Trophoblast cell (in vitro differentiated cells and primary cell): ENCODE measurements at regions not wholly inside any gene's neighbourhood (a gene's known extent, or its start where the extent isn't known, plus 50 kb on each side); places are given as distances from the start of the nearest gene placed in this dataset.

Source experiments
- DNase-seq, 2 donors: peaks; one replicate each; pipeline ENCODE4 v3.0.0-alpha.2; 2016
- H2AFZ ChIP-seq: 2 replicates; pipeline ENCODE4 v1.6.1; 2013; ENCODE audit warnings: low read length, moderate library complexity, mild to moderate bottlenecking; ENCODE audit not compliant: insufficient read depth, poor library complexity
- H2AK5ac ChIP-seq: 2 replicates; pipeline ENCODE4 v1.6.1; 2013; ENCODE audit warnings: mild to moderate bottlenecking, low read length
- H2BK120ac ChIP-seq: 2 replicates; pipeline ENCODE4 v1.6.1; 2013; ENCODE audit warnings: low read length, mild to moderate bottlenecking, moderate library complexity; ENCODE audit not compliant: insufficient read depth, poor library complexity
- H2BK12ac ChIP-seq: 2 replicates; pipeline ENCODE4 v1.6.1; 2013; ENCODE audit warnings: mild to moderate bottlenecking, low read length, moderate library complexity
- H2BK5ac ChIP-seq: 2 replicates; pipeline ENCODE4 v1.6.1; 2013; ENCODE audit warnings: low read length, low read depth, moderate library complexity, mild to moderate bottlenecking; ENCODE audit not compliant: poor library complexity
- H3K14ac ChIP-seq: 2 replicates; pipeline ENCODE4 v1.6.1; 2013; ENCODE audit warnings: mild to moderate bottlenecking, low read length
- H3K18ac ChIP-seq: 2 replicates; pipeline ENCODE4 v1.6.1; 2013; ENCODE audit warnings: mild to moderate bottlenecking, low read length
- H3K23ac ChIP-seq: 2 replicates; pipeline ENCODE4 v1.6.1; 2013; ENCODE audit warnings: low read length
- H3K27ac ChIP-seq: 2 replicates; pipeline ENCODE4 v1.5.1; 2013; ENCODE audit warnings: low read depth, mild to moderate bottlenecking, inconsistent platforms, low read length, moderate library complexity
- H3K27me3 ChIP-seq: 2 replicates; pipeline ENCODE4 v1.6.1; 2013; ENCODE audit warnings: inconsistent platforms, mild to moderate bottlenecking, low read length, moderate library complexity; ENCODE audit not compliant: insufficient read depth
- H3K36me3 ChIP-seq, 2 experiments: 1 replicate in 1 of 2; 2 replicates in 1 of 2; pipeline ENCODE4 v1.6.1; 2013; ENCODE audit warnings: low read length in 2 of 2, mild to moderate bottlenecking in 2 of 2, moderate library complexity in 1 of 2; ENCODE audit not compliant: insufficient read depth in 2 of 2, control insufficient read depth in 1 of 2
- H3K4ac ChIP-seq: 2 replicates; pipeline ENCODE4 v1.6.1; 2013; ENCODE audit warnings: low read depth, mild to moderate bottlenecking, low read length, moderate library complexity
- H3K4me1 ChIP-seq, 2 experiments: 1 replicate in 1 of 2; 2 replicates in 1 of 2; pipeline ENCODE4 v1.6.1; 2013; ENCODE audit warnings: low read length in 2 of 2, mild to moderate bottlenecking in 2 of 2, moderate library complexity in 1 of 2; ENCODE audit not compliant: insufficient read depth in 2 of 2, control insufficient read depth in 1 of 2
- H3K4me2 ChIP-seq: 2 replicates; pipeline ENCODE4 v1.6.1; 2013; ENCODE audit warnings: inconsistent platforms, mild to moderate bottlenecking, low read length, moderate library complexity
- H3K4me3 ChIP-seq: 2 replicates; pipeline ENCODE4 v1.5.1; 2013; ENCODE audit warnings: mild to moderate bottlenecking, low read depth, low read length, inconsistent platforms
- H3K79me1 ChIP-seq: one replicate; pipeline ENCODE4 v1.6.1; 2013; ENCODE audit warnings: low read length
- H3K79me2 ChIP-seq: 2 replicates; pipeline ENCODE4 v1.6.1; 2013; ENCODE audit warnings: low read length, mild to moderate bottlenecking; ENCODE audit not compliant: control insufficient read depth, insufficient read depth, poor library complexity
- H3K9ac ChIP-seq: 2 replicates; pipeline ENCODE4 v1.6.1; 2013; ENCODE audit warnings: mild to moderate bottlenecking, low read length
- H3K9me3 ChIP-seq: 2 replicates; pipeline ENCODE4 v1.6.1; 2013; ENCODE audit warnings: low read depth, mild to moderate bottlenecking, control low read depth, inconsistent platforms, low read length; ENCODE audit not compliant: insufficient read depth
- H4K12ac ChIP-seq: 2 replicates; pipeline ENCODE4 v1.6.1; 2013; ENCODE audit warnings: low read depth, mild to moderate bottlenecking, low read length, moderate library complexity
- H4K8ac ChIP-seq: 2 replicates; pipeline ENCODE4 v1.6.1; 2013; ENCODE audit warnings: low read depth, mild to moderate bottlenecking, low read length, moderate library complexity
- H4K91ac ChIP-seq: one replicate; pipeline ENCODE4 v1.6.1; 2013; ENCODE audit warnings: low read depth, mild to moderate bottlenecking, low read length, moderate library complexity
- WGBS: extraction: QIAGEN DNeasy Blood & Tissue Kit; methylation state at CpG from one replicate; pipeline ENCODE4 v1.1.7; 2013; ENCODE audit warnings: missing lambda C conversion rate; ENCODE audit not compliant: insufficient read length, insufficient coverage; ENCODE audit errors: extremely low coverage; 5-methylcytosine and 5-hydroxymethylcytosine counted together

GRCh38 chr7:10181996-10182395, 791.7 kb upstream of the PHF14 start:
- no peak overlapping the region for H4K8ac ChIP-seq
- no peak overlapping the region for H4K91ac ChIP-seq
- no peaks in the 10 kb centered on the region for H3K36me3 ChIP-seq
- H3K18ac ChIP-seq: no peak overlapping the region
- H3K9me3 ChIP-seq: no peaks in the 10 kb centered on the region
- H3K23ac ChIP-seq: no peak overlapping the region
- H2BK120ac ChIP-seq: no peak overlapping the region
- no peak overlapping the region for H2BK12ac ChIP-seq
- H3K4ac ChIP-seq: no peak overlapping the region
- no peak overlapping the region for H2AK5ac ChIP-seq
- no peaks in the 10 kb centered on the region for H3K27me3 ChIP-seq
- no peaks in the 10 kb centered on the region for H3K4me1 ChIP-seq
- no peak overlapping the region for H2BK5ac ChIP-seq
- DNase-seq: no peak
- no peak overlapping the region for H3K4me2 ChIP-seq
- no peaks in the 10 kb centered on the region for H3K79me2 ChIP-seq
- no peak overlapping the region for H3K14ac ChIP-seq
- H3K27ac ChIP-seq: no peak overlapping the region
- WGBS: no CpG with 5 or more reads among the region's 2 CpGs
- H2AFZ ChIP-seq: no peak overlapping the region
- no peak overlapping the region for H4K12ac ChIP-seq
- no peak overlapping the region for H3K4me3 ChIP-seq
- no peaks in the 10 kb centered on the region for H3K79me1 ChIP-seq
- H3K9ac ChIP-seq: no peak overlapping the region

GRCh38 chr7:10192074-10192473, 781.6 kb upstream of the PHF14 start:
- Histone ChIP-seq H3K14ac (no peak overlapping the region), H2BK5ac (no peak overlapping the region), H3K23ac (no peak overlapping the region), H3K4me2 (no peak overlapping the region), H2BK120ac (no peak overlapping the region), H3K27ac (no peak overlapping the region), H4K91ac (no peak overlapping the region), H3K4me1 (no peaks in the 10 kb centered on the region), H2AK5ac (no peak overlapping the region), H3K79me1 (no peaks in the 10 kb centered on the region), H3K36me3 (no peaks in the 10 kb centered on the region), H3K9ac (no peak overlapping the region), H2BK12ac (no peak overlapping the region), H4K8ac (no peak overlapping the region), H3K4ac (no peak overlapping the region), H4K12ac (no peak overlapping the region), H2AFZ (no peak overlapping the region), H3K79me2 (no peaks in the 10 kb centered on the region), H3K4me3 (no peak overlapping the region), H3K9me3 (no peaks in the 10 kb centered on the region), H3K18ac (no peak overlapping the region), H3K27me3 (no peaks in the 10 kb centered on the region)
- WGBS: no CpG with 5 or more reads among the region's 3 CpGs
- no peak for DNase-seq

GRCh38 chr7:10205696-10206095, 768.0 kb upstream of the PHF14 start:
- no peak overlapping the region for H4K91ac ChIP-seq
- WGBS: no CpG with 5 or more reads among the region's 1 CpG
- H2BK5ac ChIP-seq: no peak overlapping the region
- no peak overlapping the region for H3K4me2 ChIP-seq
- H3K9me3 ChIP-seq: no peaks in the 10 kb centered on the region
- no peak overlapping the region for H2BK12ac ChIP-seq
- no peak overlapping the region for H3K9ac ChIP-seq
- no peak overlapping the region for H2AFZ ChIP-seq
- H3K4me3 ChIP-seq: no peak overlapping the region
- H3K79me2 ChIP-seq: no peaks in the 10 kb centered on the region
- no peak overlapping the region for H4K8ac ChIP-seq
- no peak overlapping the region for H2BK120ac ChIP-seq
- no peak overlapping the region for H3K18ac ChIP-seq
- H4K12ac ChIP-seq: no peak overlapping the region
- DNase-seq: no peak
- H3K4me1 ChIP-seq: no peaks in the 10 kb centered on the region
- no peaks in the 10 kb centered on the region for H3K79me1 ChIP-seq
- H3K14ac ChIP-seq: no peak overlapping the region
- H3K36me3 ChIP-seq: no peaks in the 10 kb centered on the region
- H2AK5ac ChIP-seq: no peak overlapping the region
- no peak overlapping the region for H3K27ac ChIP-seq
- no peak overlapping the region for H3K23ac ChIP-seq
- no peaks in the 10 kb centered on the region for H3K27me3 ChIP-seq
- H3K4ac ChIP-seq: no peak overlapping the region

GRCh38 chr7:10210000-10210399, 763.7 kb upstream of the PHF14 start:
- H3K4me2 ChIP-seq: no peak overlapping the region
- H3K9ac ChIP-seq: no peak overlapping the region

More at GRCh38 chr7:10210000-10210399, 763.7 kb upstream of the PHF14 start:
- H2BK5ac ChIP-seq: no peak overlapping the region
- no peak overlapping the region for H2AK5ac ChIP-seq
- H3K9me3 ChIP-seq: peaks cover 2% of the 10 kb centered on the region
- peaks cover 0 to 2% of the 10 kb centered on the region in 2 experiments for H3K36me3 ChIP-seq
- no peak for DNase-seq
- no peaks in the 10 kb centered on the region for H3K27me3 ChIP-seq
- H3K79me2 ChIP-seq: no peaks in the 10 kb centered on the region
- H3K4me3 ChIP-seq: no peak overlapping the region
- H2AFZ ChIP-seq: no peak overlapping the region
- no CpG with 5 or more reads among the region's 4 CpGs for WGBS
- no peak overlapping the region for H3K23ac ChIP-seq
- no peak overlapping the region for H3K18ac ChIP-seq
- H3K79me1 ChIP-seq: no peaks in the 10 kb centered on the region
- H4K8ac ChIP-seq: no peak overlapping the region
- H3K14ac ChIP-seq: no peak overlapping the region
- no peak overlapping the region for H2BK12ac ChIP-seq
- no peak overlapping the region for H3K4ac ChIP-seq
- no peak overlapping the region for H2BK120ac ChIP-seq
- no peak overlapping the region for H4K91ac ChIP-seq
- H3K27ac ChIP-seq: no peak overlapping the region
- H3K4me1 ChIP-seq: no peaks in the 10 kb centered on the region
- H4K12ac ChIP-seq: no peak overlapping the region
